ENCODE measurements at regions not wholly inside any gene's neighbourhood (a gene's known extent, or its start where the extent isn't known, plus 50 kb on each side); places are given as distances from the start of the nearest gene placed in this dataset.

DNA sequence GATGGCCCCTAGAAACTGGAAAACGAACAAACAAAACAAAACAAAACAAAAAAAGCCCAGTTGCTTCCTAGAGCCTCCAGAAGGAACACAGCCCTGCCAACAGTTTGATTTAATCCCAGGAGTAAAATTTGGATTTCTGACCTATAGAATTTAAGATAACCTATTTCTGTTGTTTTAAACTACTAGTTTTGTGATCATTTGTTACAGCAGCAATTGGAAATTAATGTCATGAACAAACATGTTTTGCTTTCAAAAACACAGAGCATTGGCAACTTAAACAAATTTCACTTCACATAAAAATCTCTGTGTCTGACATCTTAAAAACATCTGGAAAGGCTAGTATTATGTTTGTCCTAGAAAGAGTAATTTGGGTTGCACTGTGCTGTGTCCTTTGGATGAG is 437.3 kb downstream of the METTL15 start:
- peak in 1 of 2 donors; percentile 14 for DNase-seq (ENCODE audit: low read depth in 2 of 2)
- TF ChIP-seq, protein P1, sequence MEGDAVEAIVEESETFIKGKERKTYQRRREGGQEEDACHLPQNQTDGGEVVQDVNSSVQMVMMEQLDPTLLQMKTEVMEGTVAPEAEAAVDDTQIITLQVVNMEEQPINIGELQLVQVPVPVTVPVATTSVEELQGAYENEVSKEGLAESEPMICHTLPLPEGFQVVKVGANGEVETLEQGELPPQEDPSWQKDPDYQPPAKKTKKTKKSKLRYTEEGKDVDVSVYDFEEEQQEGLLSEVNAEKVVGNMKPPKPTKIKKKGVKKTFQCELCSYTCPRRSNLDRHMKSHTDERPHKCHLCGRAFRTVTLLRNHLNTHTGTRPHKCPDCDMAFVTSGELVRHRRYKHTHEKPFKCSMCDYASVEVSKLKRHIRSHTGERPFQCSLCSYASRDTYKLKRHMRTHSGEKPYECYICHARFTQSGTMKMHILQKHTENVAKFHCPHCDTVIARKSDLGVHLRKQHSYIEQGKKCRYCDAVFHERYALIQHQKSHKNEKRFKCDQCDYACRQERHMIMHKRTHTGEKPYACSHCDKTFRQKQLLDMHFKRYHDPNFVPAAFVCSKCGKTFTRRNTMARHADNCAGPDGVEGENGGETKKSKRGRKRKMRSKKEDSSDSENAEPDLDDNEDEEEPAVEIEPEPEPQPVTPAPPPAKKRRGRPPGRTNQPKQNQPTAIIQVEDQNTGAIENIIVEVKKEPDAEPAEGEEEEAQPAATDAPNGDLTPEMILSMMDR (IDR thresholded peaks at IDR 0.05; ENCODE audit: low read depth, low read length) = no peak
- no peak overlapping the region for H3K4me3 ChIP-seq (replicated peaks in 1 of 2; ENCODE audit: low read depth in 2 of 2, low read length in 2 of 2)

DNA sequence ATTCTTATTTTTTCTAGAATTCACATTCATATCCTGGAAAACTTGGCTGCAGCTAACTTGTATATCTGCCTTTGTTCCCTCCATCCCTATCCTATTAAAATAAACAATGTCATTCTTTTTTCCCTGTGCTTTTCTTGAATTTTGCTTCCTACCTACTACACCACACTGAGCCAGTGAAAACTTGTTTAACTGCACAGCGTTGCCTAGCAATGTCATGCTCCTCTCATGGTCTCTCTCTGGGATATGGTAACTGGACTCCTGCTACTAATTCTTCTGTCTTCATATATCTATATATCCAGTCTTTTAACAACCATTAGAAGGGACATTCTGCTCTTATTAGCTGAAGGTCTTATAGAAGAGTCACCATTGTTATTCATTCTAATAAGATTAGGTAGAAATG is 434.4 kb downstream of the METTL15 start:
- no peak overlapping the region for H3K4me3 ChIP-seq (replicated peaks in 1 of 2; ENCODE audit: low read depth in 2 of 2, low read length in 2 of 2)
- no peak for DNase-seq (ENCODE audit: low read depth in 2 of 2)
- TF ChIP-seq, protein P1 (IDR thresholded peaks at IDR 0.05; ENCODE audit: low read depth, low read length) = no peak

DNA sequence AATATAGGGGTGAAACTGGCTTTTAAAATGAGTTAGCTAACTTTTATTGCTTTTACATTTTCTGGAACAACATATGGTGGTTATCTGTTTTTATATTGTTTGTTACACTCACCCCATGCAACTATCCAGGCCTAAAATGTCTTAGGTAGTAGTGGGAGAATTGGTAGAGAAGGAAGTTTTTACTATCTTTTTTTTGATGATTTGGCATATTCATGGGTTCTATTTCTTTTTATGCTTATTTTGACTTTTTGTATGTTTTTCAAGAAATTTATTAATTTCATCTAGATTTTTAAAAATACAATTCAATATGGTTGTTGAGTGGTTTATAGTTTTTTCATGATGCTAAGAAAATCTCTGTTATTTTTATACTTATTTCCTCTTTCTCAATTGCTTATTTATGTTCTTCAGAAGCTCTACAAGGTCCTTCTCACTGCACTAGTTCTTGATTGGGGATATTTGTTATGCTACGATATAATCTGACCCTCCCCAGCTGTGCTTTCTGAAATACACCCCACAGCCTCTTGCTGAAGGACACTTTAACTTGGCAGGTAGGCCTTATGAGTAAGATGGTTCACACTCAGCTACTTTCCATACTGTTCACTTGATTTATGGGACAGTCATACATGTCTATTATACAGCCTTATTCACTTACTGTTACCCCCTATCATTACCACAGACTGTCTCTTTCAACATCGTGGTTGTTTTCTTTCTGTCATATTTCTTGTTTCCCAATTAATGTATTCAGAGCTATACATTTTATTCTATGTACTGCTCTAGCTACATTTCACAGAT is 431.2 kb downstream of the METTL15 start:
- DNase-seq (ENCODE audit: low read depth in 2 of 2) = no peak
- TF ChIP-seq, protein P1 (IDR thresholded peaks at IDR 0.05; ENCODE audit: low read depth, low read length) = no peak
- no peak overlapping the region for H3K4me3 ChIP-seq (replicated peaks in 1 of 2; ENCODE audit: low read depth in 2 of 2, low read length in 2 of 2)

DNA sequence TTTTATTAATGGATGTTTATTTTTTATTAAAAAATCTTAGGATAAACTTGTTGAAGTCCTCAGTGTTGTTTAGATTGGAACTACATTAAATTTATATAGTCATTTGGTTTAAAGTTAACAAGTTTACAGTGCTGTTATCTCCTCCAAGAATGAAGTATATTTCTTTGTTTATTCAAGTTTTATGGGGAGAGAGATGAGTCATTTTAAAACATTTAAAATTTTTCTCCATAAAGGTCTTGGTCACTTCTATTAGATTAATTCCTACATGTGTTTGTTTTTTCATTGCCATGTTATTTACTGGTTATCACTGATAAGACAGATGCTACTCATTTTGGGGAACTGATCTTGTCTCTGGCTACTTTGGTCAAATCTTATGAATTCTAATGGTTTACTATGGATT is 429.6 kb downstream of the METTL15 start:
- TF ChIP-seq, protein P1 (IDR thresholded peaks at IDR 0.05; ENCODE audit: low read depth, low read length) = no peak
- no peak overlapping the region for H3K4me3 ChIP-seq (replicated peaks in 1 of 2; ENCODE audit: low read depth in 2 of 2, low read length in 2 of 2)
- DNase-seq (ENCODE audit: low read depth in 2 of 2) = no peak

DNA sequence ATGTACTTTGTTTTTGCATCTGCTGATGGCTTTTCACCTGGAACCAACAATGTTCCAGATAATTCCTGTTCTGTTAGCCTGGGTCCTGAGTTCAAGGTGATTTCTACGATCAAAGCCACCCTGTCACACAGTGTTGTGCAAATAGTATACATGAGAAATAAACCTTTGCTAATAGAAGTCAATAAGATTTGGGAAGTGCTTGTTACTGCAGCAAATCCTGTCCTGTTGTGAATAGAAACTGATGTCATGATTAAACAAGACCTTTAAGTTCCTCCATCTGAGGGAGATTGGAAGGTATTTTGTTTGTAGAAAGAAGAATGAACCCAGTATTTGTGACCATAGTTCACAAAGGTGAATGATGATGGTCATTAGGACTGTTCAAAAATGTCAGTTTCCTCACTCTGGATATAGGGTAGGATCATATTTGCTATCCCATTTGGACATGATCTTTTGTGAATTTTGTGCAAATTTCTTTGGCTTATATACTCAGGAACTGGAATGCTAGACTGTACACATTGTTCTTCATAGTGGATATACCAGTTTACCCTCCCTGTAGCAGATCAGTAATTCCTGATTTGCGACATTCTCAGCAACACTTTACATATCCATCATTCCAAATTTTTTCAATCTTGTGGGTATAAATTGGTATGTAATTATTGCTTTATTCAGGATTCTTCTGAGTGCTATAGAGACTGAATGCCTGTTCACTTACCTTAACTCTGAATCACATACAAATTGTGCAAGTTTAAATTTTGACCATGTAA is 428.5 kb downstream of the METTL15 start:
- H3K4me3 ChIP-seq (replicated peaks in 1 of 2; ENCODE audit: low read depth in 2 of 2, low read length in 2 of 2) = no peak overlapping the region
- DNase-seq (ENCODE audit: low read depth in 2 of 2) = no peak
- TF ChIP-seq, protein P1 (IDR thresholded peaks at IDR 0.05; ENCODE audit: low read depth, low read length) = no peak

DNA sequence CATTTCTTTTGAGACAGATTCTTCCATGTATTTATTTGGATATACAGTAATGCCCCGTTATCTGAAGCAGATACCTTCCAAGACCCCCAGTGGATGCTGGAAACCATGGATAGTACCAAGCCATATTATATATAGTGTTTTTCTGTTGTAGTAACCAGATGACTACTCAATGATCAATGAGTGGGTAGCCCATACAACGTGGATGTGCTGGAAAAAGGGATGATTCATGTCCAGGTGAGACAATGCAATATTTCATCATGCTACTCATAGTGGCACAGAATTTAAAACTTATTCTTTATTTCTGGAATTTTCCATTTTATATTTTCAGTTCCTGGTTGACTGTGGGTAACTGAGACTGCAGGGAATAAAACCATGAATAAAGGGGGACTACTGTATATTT is 427.5 kb downstream of the METTL15 start:
- H3K4me3 ChIP-seq (replicated peaks in 1 of 2; ENCODE audit: low read depth in 2 of 2, low read length in 2 of 2) = no peak overlapping the region
- no peak for DNase-seq (ENCODE audit: low read depth in 2 of 2)
- TF ChIP-seq, protein P1 (IDR thresholded peaks at IDR 0.05; ENCODE audit: low read depth, low read length) = no peak
